ENCODE measurements at regions not wholly inside any gene's neighbourhood (a gene's known extent, or its start where the extent isn't known, plus 50 kb on each side); places are given as distances from the start of the nearest gene placed in this dataset.

DNA sequence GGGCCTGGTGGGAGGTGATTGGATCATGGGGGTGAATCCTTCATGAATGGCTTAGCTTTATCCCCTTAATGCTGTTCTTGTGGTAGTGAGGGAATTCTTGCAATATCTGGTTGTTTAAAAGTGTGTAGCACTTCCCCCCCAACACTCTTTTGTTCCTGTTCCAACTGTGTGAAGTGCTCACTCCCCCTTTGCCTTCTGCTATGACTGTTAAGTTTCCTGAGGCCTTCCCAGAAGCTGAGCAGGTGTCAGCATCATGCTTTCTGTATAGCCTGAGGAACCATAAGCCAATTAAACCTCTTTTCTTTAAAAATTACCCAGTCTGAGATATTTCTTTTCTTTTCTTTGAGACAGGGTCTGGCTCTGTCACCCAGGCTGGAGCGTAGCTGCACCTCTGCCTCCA, 139.4 kb downstream of the RNF152 start:
- no peak for DNase-seq (ENCODE audit: low spot score)
- Histone ChIP-seq H3K4me3 (ENCODE audit: low read depth in 1 of 3, low read length in 3 of 3) (no peak overlapping the region), H3K4me1 (ENCODE audit: control insufficient read depth in 4 of 4, insufficient read depth in 4 of 4, low read length in 3 of 4) (peaks cover 0 to 9% (median 2%) of the 10 kb centered on the region in 4 donors), H3K27me3 (ENCODE audit: control insufficient read depth in 4 of 4, insufficient read depth in 4 of 4, low read length in 3 of 4) (no peaks in the 10 kb centered on the region), H3K27ac (ENCODE audit: low read depth in 1 of 2, low read length in 2 of 2) (no peak overlapping the region), H3K9me3 (ENCODE audit: control insufficient read depth in 4 of 4, low read length in 3 of 4) (no peaks in the 10 kb centered on the region), H3K36me3 (ENCODE audit: control insufficient read depth in 4 of 4, insufficient read depth in 3 of 4, low read depth in 1 of 4, low read length in 3 of 4) (no peaks in the 10 kb centered on the region), H3K9ac (ENCODE audit: low read depth in 1 of 2, low read length in 2 of 2) (no peak overlapping the region)
- WGBS: 96% methylated on average over 1 of the region's 1 CpG
- no peak for TF ChIP-seq YY1 (IDR thresholded peaks at IDR 0.05)
- no peak for TF ChIP-seq NR2F2 (IDR thresholded peaks at IDR 0.05)
- TF ChIP-seq GABPA (IDR thresholded peaks at IDR 0.05 in 1 of 2, conservative IDR thresholded peaks at IDR 0.05 in 1 of 2): no peak
- TF ChIP-seq, protein P1, sequence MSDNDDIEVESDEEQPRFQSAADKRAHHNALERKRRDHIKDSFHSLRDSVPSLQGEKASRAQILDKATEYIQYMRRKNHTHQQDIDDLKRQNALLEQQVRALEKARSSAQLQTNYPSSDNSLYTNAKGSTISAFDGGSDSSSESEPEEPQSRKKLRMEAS (IDR thresholded peaks at IDR 0.05): no peak
- no peak for TF ChIP-seq EGR1 (IDR thresholded peaks at IDR 0.05; ENCODE audit: low read depth in 2 of 2)
- TF ChIP-seq SP1 (IDR thresholded peaks at IDR 0.05): no peak
- TF ChIP-seq TAF1 (conservative IDR thresholded peaks at IDR 0.05): no peak
- TF ChIP-seq, protein P2, sequence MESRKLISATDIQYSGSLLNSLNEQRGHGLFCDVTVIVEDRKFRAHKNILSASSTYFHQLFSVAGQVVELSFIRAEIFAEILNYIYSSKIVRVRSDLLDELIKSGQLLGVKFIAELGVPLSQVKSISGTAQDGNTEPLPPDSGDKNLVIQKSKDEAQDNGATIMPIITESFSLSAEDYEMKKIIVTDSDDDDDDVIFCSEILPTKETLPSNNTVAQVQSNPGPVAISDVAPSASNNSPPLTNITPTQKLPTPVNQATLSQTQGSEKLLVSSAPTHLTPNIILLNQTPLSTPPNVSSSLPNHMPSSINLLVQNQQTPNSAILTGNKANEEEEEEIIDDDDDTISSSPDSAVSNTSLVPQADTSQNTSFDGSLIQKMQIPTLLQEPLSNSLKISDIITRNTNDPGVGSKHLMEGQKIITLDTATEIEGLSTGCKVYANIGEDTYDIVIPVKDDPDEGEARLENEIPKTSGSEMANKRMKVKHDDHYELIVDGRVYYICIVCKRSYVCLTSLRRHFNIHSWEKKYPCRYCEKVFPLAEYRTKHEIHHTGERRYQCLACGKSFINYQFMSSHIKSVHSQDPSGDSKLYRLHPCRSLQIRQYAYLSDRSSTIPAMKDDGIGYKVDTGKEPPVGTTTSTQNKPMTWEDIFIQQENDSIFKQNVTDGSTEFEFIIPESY (IDR thresholded peaks at IDR 0.05): no peak
- TF ChIP-seq RXRA (IDR thresholded peaks at IDR 0.05): no peak
- TF ChIP-seq, protein P3, sequence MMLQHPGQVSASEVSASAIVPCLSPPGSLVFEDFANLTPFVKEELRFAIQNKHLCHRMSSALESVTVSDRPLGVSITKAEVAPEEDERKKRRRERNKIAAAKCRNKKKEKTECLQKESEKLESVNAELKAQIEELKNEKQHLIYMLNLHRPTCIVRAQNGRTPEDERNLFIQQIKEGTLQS (IDR thresholded peaks at IDR 0.05): no peak
- no peak for TF ChIP-seq HNF4A (conservative IDR thresholded peaks at IDR 0.05)
- TF ChIP-seq RAD21 (IDR thresholded peaks at IDR 0.05): no peak
- TF ChIP-seq HNF4G (IDR thresholded peaks at IDR 0.05): no peak
- no peak for TF ChIP-seq FOXA1 (IDR thresholded peaks at IDR 0.05)
- TF ChIP-seq, protein P4, sequence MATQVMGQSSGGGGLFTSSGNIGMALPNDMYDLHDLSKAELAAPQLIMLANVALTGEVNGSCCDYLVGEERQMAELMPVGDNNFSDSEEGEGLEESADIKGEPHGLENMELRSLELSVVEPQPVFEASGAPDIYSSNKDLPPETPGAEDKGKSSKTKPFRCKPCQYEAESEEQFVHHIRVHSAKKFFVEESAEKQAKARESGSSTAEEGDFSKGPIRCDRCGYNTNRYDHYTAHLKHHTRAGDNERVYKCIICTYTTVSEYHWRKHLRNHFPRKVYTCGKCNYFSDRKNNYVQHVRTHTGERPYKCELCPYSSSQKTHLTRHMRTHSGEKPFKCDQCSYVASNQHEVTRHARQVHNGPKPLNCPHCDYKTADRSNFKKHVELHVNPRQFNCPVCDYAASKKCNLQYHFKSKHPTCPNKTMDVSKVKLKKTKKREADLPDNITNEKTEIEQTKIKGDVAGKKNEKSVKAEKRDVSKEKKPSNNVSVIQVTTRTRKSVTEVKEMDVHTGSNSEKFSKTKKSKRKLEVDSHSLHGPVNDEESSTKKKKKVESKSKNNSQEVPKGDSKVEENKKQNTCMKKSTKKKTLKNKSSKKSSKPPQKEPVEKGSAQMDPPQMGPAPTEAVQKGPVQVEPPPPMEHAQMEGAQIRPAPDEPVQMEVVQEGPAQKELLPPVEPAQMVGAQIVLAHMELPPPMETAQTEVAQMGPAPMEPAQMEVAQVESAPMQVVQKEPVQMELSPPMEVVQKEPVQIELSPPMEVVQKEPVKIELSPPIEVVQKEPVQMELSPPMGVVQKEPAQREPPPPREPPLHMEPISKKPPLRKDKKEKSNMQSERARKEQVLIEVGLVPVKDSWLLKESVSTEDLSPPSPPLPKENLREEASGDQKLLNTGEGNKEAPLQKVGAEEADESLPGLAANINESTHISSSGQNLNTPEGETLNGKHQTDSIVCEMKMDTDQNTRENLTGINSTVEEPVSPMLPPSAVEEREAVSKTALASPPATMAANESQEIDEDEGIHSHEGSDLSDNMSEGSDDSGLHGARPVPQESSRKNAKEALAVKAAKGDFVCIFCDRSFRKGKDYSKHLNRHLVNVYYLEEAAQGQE (IDR thresholded peaks at IDR 0.05): no peak
- TF ChIP-seq JUND (IDR thresholded peaks at IDR 0.05): no peak

DNA sequence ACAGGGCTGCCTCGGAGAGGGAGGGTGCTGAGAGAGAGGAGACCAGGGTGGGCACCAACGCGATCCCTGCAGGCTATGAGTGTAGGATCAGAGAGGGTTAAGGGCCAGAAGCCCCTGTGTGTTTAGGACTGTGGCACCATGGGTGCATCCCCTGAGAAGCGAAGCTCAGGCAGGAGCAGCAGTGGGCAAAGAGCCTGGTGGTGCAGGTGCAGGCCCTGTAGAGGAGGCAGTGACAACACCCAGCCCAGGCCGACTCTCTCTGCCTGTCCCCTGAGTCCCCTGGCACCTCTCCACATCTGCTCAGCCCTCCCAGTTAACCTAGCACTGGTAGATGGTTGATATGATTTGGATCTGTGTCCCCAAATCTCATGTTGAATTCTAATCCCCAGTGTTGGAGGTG, 139.8 kb downstream of the RNF152 start:
- no peak overlapping the region for H3K9ac ChIP-seq (ENCODE audit: low read depth in 1 of 2, low read length in 2 of 2)
- 76% methylated on average over 5 of the region's 5 CpGs for WGBS
- H3K36me3 ChIP-seq (ENCODE audit: control insufficient read depth in 4 of 4, insufficient read depth in 3 of 4, low read depth in 1 of 4, low read length in 3 of 4): no peaks in the 10 kb centered on the region
- DNase-seq (ENCODE audit: low spot score): no peak
- TF ChIP-seq HNF4A (conservative IDR thresholded peaks at IDR 0.05): no peak
- no peaks in the 10 kb centered on the region for H3K27me3 ChIP-seq (ENCODE audit: control insufficient read depth in 4 of 4, insufficient read depth in 4 of 4, low read length in 3 of 4)
- peaks cover 0 to 9% (median 2%) of the 10 kb centered on the region in 4 donors for H3K4me1 ChIP-seq (ENCODE audit: control insufficient read depth in 4 of 4, insufficient read depth in 4 of 4, low read length in 3 of 4)
- no peak overlapping the region for H3K4me3 ChIP-seq (ENCODE audit: low read depth in 1 of 3, low read length in 3 of 3)
- no peak overlapping the region for H3K27ac ChIP-seq (ENCODE audit: low read depth in 1 of 2, low read length in 2 of 2)
- H3K9me3 ChIP-seq (ENCODE audit: control insufficient read depth in 4 of 4, low read length in 3 of 4): no peaks in the 10 kb centered on the region

All from liver (tissue), 7 donors.